NCI-H187 (cell line): ENCODE measurements at regions not wholly inside any gene's neighbourhood (a gene's known extent, or its start where the extent isn't known, plus 50 kb on each side); places are given as distances from the start of the nearest gene placed in this dataset.
"Not testable (repeated sequence)": the region's sequence is repeated elsewhere in the genome, so short reads cannot be mapped to it uniquely, and the experiment has no call there.

Source experiments
- DNase-seq, 2 experiments: peaks; one replicate each; lab custom pipeline; 2025; lab: John Stamatoyannopoulos, UW

- no peak for DNase-seq
Observed at GRCh38 chr11:129637473-129637872, 178.2 kb upstream of the TMEM45B start.

GRCh38 chr11:129637983-129638776 is 177.5 kb upstream of the TMEM45B start:
- no peak for DNase-seq

- no peak for DNase-seq
Observed at GRCh38 chr11:129639300-129639699, 176.3 kb upstream of the TMEM45B start.

GRCh38 chr11:129640671-129641070 is 175.0 kb upstream of the TMEM45B start:
- DNase-seq: no peak

GRCh38 chr11:129643031-129643721 is 172.5 kb upstream of the TMEM45B start:
- DNase-seq: no peak

GRCh38 chr11:129644326-129644725 is 171.3 kb upstream of the TMEM45B start:
- no peak for DNase-seq

GRCh38 chr11:129645943-129646342 is 169.7 kb upstream of the TMEM45B start:
- DNase-seq: no peak

GRCh38 chr11:129650044-129650443 is 165.6 kb upstream of the TMEM45B start:
- DNase-seq: not testable (repeated sequence)

GRCh38 chr11:129652835-129653234 is 162.8 kb upstream of the TMEM45B start:
- no peak for DNase-seq

GRCh38 chr11:129655247-129655832 is 160.3 kb upstream of the TMEM45B start:
- no peak for DNase-seq

- no peak for DNase-seq
Observed at GRCh38 chr11:129657866-129658525, 157.7 kb upstream of the TMEM45B start.

- no peak for DNase-seq
Observed at GRCh38 chr11:129658526-129658867, 157.2 kb upstream of the TMEM45B start.

- DNase-seq: no peak
Observed at GRCh38 chr11:129680907-129681306, 134.7 kb upstream of the TMEM45B start.

- DNase-seq: no peak
Observed at GRCh38 chr11:129681344-129682114, 134.1 kb upstream of the TMEM45B start.

GRCh38 chr11:129686269-129686668 is 129.4 kb upstream of the TMEM45B start:
- DNase-seq: no peak

- DNase-seq: no peak
Observed at GRCh38 chr11:129691142-129691541, 124.5 kb upstream of the TMEM45B start.

GRCh38 chr11:129694538-129694937 is 121.1 kb upstream of the TMEM45B start:
- no peak for DNase-seq

GRCh38 chr11:129694966-129695365 is 120.7 kb upstream of the TMEM45B start:
- no peak for DNase-seq

GRCh38 chr11:129695571-129696308 is 119.9 kb upstream of the TMEM45B start:
- DNase-seq: no peak

- no peak for DNase-seq
Observed at GRCh38 chr11:129696309-129696989, 119.2 kb upstream of the TMEM45B start.

- no peak for DNase-seq
Observed at GRCh38 chr11:129698212-129698611, 117.4 kb upstream of the TMEM45B start.
